Neuronal stem cell (in vitro differentiated cells): ENCODE measurements at regions not wholly inside any gene's neighbourhood (a gene's known extent, or its start where the extent isn't known, plus 50 kb on each side); places are given as distances from the start of the nearest gene placed in this dataset.
"Not testable (repeated sequence)": the region's sequence is repeated elsewhere in the genome, so short reads cannot be mapped to it uniquely, and the experiment has no call there.

Source experiments
- DNase-seq: peaks from one replicate; pipeline ENCODE4 v3.0.0-alpha.2; 2013; ENCODE audit warnings: low spot score
- H2AFZ ChIP-seq: one replicate; pipeline ENCODE4 v1.6.1; 2013; ENCODE audit warnings: mild to moderate bottlenecking, low read length, inconsistent platforms
- H2AK5ac ChIP-seq: 2 replicates; pipeline ENCODE4 v1.6.1; 2013; ENCODE audit warnings: low read depth, mild to moderate bottlenecking, inconsistent platforms, low read length, moderate library complexity, mixed read lengths
- H2BK120ac ChIP-seq: 2 replicates; pipeline ENCODE4 v1.6.1; 2013; ENCODE audit warnings: low read depth, mild to moderate bottlenecking, inconsistent platforms, low read length, moderate library complexity, mixed read lengths
- H2BK12ac ChIP-seq: one replicate; pipeline ENCODE4 v1.6.1; 2013; ENCODE audit warnings: low read length, inconsistent platforms
- H2BK15ac ChIP-seq: 2 replicates; pipeline ENCODE4 v1.6.1; 2013; ENCODE audit warnings: mild to moderate bottlenecking, low read length, inconsistent platforms, mixed read lengths
- H2BK5ac ChIP-seq: one replicate; pipeline ENCODE4 v1.6.1; 2013; ENCODE audit warnings: inconsistent platforms, mild to moderate bottlenecking, low read length, moderate library complexity
- H3K14ac ChIP-seq: one replicate; pipeline ENCODE4 v1.6.1; 2013; ENCODE audit warnings: low read length, inconsistent platforms
- H3K18ac ChIP-seq: 2 replicates; pipeline ENCODE4 v1.6.1; 2013; ENCODE audit warnings: low read length, inconsistent platforms
- H3K23ac ChIP-seq: 2 replicates; pipeline ENCODE4 v1.6.1; 2013; ENCODE audit warnings: low read depth, mild to moderate bottlenecking, mixed read lengths, low read length, inconsistent platforms; ENCODE audit not compliant: poor library complexity
- H3K27ac ChIP-seq: replicated peaks from 3 replicates; pipeline ENCODE4 v1.5.1; 2013; ENCODE audit warnings: low read length, inconsistent platforms
- H3K27me3 ChIP-seq, 3 experiments: 2 replicates each; pipeline ENCODE4 v1.6.1; 2013; ENCODE audit warnings: low read length in 3 of 3, mild to moderate bottlenecking in 2 of 3, inconsistent platforms in 1 of 3, low read depth in 1 of 3, mixed read lengths in 1 of 3, moderate library complexity in 1 of 3; ENCODE audit not compliant: control insufficient read depth in 3 of 3, insufficient read depth in 3 of 3
- H3K36me3 ChIP-seq, 2 donors: replicated peaks in 1 of 2; 2 replicates each; pipeline ENCODE4 v1.6.1; 2013; ENCODE audit warnings: low read length in 2 of 2; ENCODE audit not compliant: control insufficient read depth in 2 of 2, insufficient read depth in 2 of 2
- H3K4ac ChIP-seq: 2 replicates; pipeline ENCODE4 v1.6.1; 2013; ENCODE audit warnings: inconsistent platforms, mild to moderate bottlenecking, low read length, moderate library complexity
- H3K4me1 ChIP-seq, 2 donors: 1 replicate in 1 of 2; 2 replicates in 1 of 2; pipeline ENCODE4 v1.6.1; 2013; ENCODE audit warnings: low read length in 2 of 2, low read depth in 1 of 2; ENCODE audit not compliant: control insufficient read depth in 2 of 2, insufficient read depth in 1 of 2
- H3K4me2 ChIP-seq: one replicate; pipeline ENCODE4 v1.6.1; 2013; ENCODE audit warnings: mild to moderate bottlenecking, low read length, inconsistent platforms; ENCODE audit not compliant: insufficient read depth, poor library complexity, severe bottlenecking
- H3K4me3 ChIP-seq, 2 donors: 2 replicates each; pipeline ENCODE4 v1.5.1; 2013; ENCODE audit warnings: low read length in 2 of 2, mild to moderate bottlenecking in 2 of 2, inconsistent platforms in 1 of 2, moderate library complexity in 1 of 2
- H3K79me1 ChIP-seq: one replicate; pipeline ENCODE4 v1.6.1; 2013; ENCODE audit warnings: low read depth, mild to moderate bottlenecking, inconsistent platforms, low read length, moderate library complexity
- H3K9ac ChIP-seq: one replicate; pipeline ENCODE4 v1.6.1; 2013; ENCODE audit warnings: mild to moderate bottlenecking, low read depth, low read length, inconsistent platforms; ENCODE audit not compliant: poor library complexity
- H3K9me3 ChIP-seq, 2 donors: replicated peaks in 1 of 2; 2 replicates each; pipeline versions ENCODE3 to v1.6.1; 2013; ENCODE audit warnings: low read length in 2 of 2, mild to moderate bottlenecking in 2 of 2, inconsistent platforms in 1 of 2, low read depth in 1 of 2, mixed read lengths in 1 of 2, moderate library complexity in 1 of 2; ENCODE audit not compliant: control insufficient read depth in 2 of 2, insufficient read depth in 1 of 2
- H4K8ac ChIP-seq: one replicate; pipeline ENCODE4 v1.6.1; 2013; ENCODE audit warnings: low read depth, mild to moderate bottlenecking, inconsistent platforms, low read length, moderate library complexity
- H4K91ac ChIP-seq: one replicate; pipeline ENCODE4 v1.6.1; 2013; ENCODE audit warnings: low read length, low read depth, mild to moderate bottlenecking, inconsistent platforms; ENCODE audit not compliant: poor library complexity
- WGBS, 2 donors: extraction: QIAGEN DNeasy Blood & Tissue Kit; methylation state at CpG; one replicate each; pipeline ENCODE4 v1.1.7; 2013; ENCODE audit warnings: missing lambda C conversion rate in 2 of 2, mixed read lengths in 1 of 2; ENCODE audit not compliant: insufficient read length in 2 of 2, insufficient replicate concordance in 1 of 2; ENCODE audit errors: extremely low coverage in 2 of 2; 5-methylcytosine and 5-hydroxymethylcytosine counted together

DNA sequence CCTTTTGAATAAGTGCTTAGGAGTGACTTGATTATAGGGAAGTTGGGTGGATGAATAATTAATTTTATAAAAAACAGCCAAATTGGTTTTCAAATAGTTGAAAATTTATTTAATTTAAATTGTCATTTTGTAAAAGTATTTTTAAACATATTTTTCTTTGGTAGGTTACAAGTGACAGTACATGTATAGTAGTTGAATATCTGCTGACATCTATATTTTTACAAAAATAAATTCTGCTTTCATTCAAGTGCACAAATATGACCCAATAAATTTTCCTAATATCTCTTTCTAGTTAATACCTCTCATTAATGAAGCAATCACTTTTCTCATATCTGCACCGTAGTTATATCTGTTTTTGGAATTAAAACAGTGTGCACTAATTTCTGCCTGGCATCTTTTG lies 653.6 kb upstream of the TPTE start:
- not testable (repeated sequence) for DNase-seq, H3K4me1 ChIP-seq, H3K18ac ChIP-seq, H3K4me2 ChIP-seq, H3K9me3 ChIP-seq, H3K79me1 ChIP-seq, H3K27ac ChIP-seq, H2BK12ac ChIP-seq, H2BK15ac ChIP-seq, H3K4ac ChIP-seq, H3K23ac ChIP-seq, H3K27me3 ChIP-seq, H4K91ac ChIP-seq, H2BK120ac ChIP-seq, H2AFZ ChIP-seq, H3K36me3 ChIP-seq, H3K9ac ChIP-seq, H3K14ac ChIP-seq, H3K4me3 ChIP-seq, H4K8ac ChIP-seq, H2AK5ac ChIP-seq, H2BK5ac ChIP-seq
- no CpG with 5 or more reads among the region's 1 CpG for WGBS, 2 donors

DNA sequence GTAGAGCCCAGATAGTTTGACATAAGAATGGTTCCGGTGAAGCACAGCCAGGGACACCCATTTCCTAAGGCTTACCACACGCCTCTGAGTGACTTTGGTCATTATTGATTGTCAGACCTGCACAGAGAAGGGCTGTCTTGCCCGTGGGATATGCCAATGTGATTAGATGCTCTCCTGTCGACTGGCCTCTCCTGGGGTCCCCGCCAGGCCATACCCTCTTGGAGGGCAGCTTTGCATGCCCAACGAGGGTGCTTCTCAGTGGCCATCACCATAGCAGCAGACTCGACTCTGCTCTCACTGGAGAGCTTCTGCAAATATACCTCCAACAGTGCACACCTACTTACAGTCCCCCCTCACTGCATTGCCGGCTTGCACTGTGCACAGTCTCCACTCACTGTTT lies 648.3 kb upstream of the TPTE start:
- H3K23ac ChIP-seq, H3K18ac ChIP-seq, H3K79me1 ChIP-seq, H3K27me3 ChIP-seq, H4K8ac ChIP-seq, H3K36me3 ChIP-seq, H2BK5ac ChIP-seq, H3K4me2 ChIP-seq, H2BK12ac ChIP-seq, H3K4ac ChIP-seq, H3K9me3 ChIP-seq, H3K4me3 ChIP-seq, H2AFZ ChIP-seq, H2BK15ac ChIP-seq, H3K4me1 ChIP-seq, H4K91ac ChIP-seq, H2AK5ac ChIP-seq, H2BK120ac ChIP-seq, DNase-seq, H3K14ac ChIP-seq, H3K27ac ChIP-seq: not testable (repeated sequence)
- no CpG with 5 or more reads among the region's 8 CpGs for WGBS, 2 donors
- peak overlapping the region; percentile 21 for H3K9ac ChIP-seq

DNA sequence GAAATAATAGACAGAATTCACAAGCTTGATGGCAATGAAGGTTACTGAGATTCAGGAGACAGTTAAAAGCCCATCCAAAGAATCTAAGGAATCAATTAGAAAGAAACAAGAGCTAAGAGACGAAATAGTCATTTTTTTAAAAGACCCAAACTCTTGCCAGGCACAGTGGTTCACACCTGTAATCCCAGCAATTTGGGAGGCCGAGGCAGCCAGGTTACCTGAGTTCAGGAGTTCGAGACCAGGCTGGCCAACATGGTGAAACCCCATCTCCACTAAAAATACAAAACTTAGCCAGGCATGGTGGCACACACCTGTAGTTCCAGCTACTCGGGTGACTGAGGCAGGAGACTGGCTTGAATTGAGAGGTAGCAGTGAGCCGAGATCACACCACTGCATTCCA lies 647.2 kb upstream of the TPTE start:
- not testable (repeated sequence) for H3K4me2 ChIP-seq, H3K27ac ChIP-seq, H2AFZ ChIP-seq, H2BK5ac ChIP-seq, H3K18ac ChIP-seq, H3K4me3 ChIP-seq, H3K23ac ChIP-seq, H3K27me3 ChIP-seq, H3K14ac ChIP-seq, H3K9ac ChIP-seq, H3K36me3 ChIP-seq, H3K4ac ChIP-seq, H2AK5ac ChIP-seq, H2BK15ac ChIP-seq, H2BK12ac ChIP-seq, H4K91ac ChIP-seq, H4K8ac ChIP-seq, H3K4me1 ChIP-seq, DNase-seq, H3K79me1 ChIP-seq, H3K9me3 ChIP-seq, H2BK120ac ChIP-seq
- WGBS, 2 donors: no CpG with 5 or more reads among the region's 5 CpGs

DNA sequence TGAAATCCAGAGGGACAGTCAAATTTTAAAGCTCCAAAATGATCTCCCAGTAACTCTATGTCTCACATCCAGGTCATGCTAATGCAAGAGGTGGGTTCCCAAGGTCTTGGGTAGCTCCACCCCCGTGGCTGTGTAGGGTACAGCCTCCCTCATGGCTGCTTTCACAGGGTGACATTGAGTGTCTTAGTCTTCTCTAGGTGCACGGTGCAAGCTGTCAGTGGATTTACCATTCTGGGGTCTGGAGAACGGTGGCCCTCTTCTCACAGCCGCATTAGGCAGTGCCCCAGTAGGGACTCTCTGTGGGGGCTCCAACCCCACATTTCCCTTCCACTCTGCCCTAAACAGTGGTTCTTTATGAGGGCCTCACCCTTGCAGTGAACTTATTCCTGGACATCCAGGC lies 640.0 kb upstream of the TPTE start:
- not testable (repeated sequence) for H3K9ac ChIP-seq, H2BK120ac ChIP-seq, H3K27me3 ChIP-seq, H3K4me2 ChIP-seq, H4K8ac ChIP-seq, H2BK15ac ChIP-seq, H3K18ac ChIP-seq, H3K79me1 ChIP-seq, H3K9me3 ChIP-seq, H3K4ac ChIP-seq, H3K23ac ChIP-seq, H2AK5ac ChIP-seq, H3K27ac ChIP-seq, H2BK12ac ChIP-seq, H2AFZ ChIP-seq, H4K91ac ChIP-seq, H3K4me1 ChIP-seq, H3K14ac ChIP-seq, H2BK5ac ChIP-seq, H3K4me3 ChIP-seq, DNase-seq, H3K36me3 ChIP-seq
- WGBS, 2 donors: no CpG with 5 or more reads among the region's 4 CpGs
